GM23338 (cell line): ENCODE measurements at regions not wholly inside any gene's neighbourhood (a gene's known extent, or its start where the extent isn't known, plus 50 kb on each side); places are given as distances from the start of the nearest gene placed in this dataset.

ENCODE experiments used
- ETS1 ChIP-seq: IDR thresholded peaks from 2 replicates; pipeline ENCODE4 v1.6.1; 2016; ENCODE audit warnings: antibody characterized with exemption
- EZH2 ChIP-seq: fragments of 200-600 bp; sonication (generic); IDR thresholded peaks from one replicate; pipeline ENCODE4 v1.8.0; 2017; ENCODE audit warnings: antibody characterized with exemption, mild to moderate bottlenecking, low read depth; ENCODE audit not compliant: unreplicated experiment
- EZH2phosphoT487 ChIP-seq: fragments of 200-600 bp; sonication (generic); IDR thresholded peaks from one replicate; pipeline ENCODE4 v1.8.1; 2018; ENCODE audit warnings: antibody characterized with exemption; ENCODE audit not compliant: unreplicated experiment
- ZNF331 ChIP-seq: fragments of 250-450 bp; sonication (Bioruptor Pico); IDR thresholded peaks from 2 replicates; pipeline ENCODE4 v1.5.0; 2020; ENCODE audit warnings: low read depth, mild to moderate bottlenecking, moderate library complexity
- TF ChIP-seq, protein P1 (sequence below), 2 experiments: fragments of 200-600 bp in 1 of 2; sonication (generic) in 1 of 2; conservative IDR thresholded peaks; 2 replicates each; pipeline versions ENCODE4 v1.5.1 to v1.6.1; 2016 to 2017; ENCODE audit warnings: antibody characterized with exemption in 2 of 2, low read depth in 2 of 2, mild to moderate bottlenecking in 2 of 2, moderate library complexity in 1 of 2

- TF ChIP-seq, protein P1, sequence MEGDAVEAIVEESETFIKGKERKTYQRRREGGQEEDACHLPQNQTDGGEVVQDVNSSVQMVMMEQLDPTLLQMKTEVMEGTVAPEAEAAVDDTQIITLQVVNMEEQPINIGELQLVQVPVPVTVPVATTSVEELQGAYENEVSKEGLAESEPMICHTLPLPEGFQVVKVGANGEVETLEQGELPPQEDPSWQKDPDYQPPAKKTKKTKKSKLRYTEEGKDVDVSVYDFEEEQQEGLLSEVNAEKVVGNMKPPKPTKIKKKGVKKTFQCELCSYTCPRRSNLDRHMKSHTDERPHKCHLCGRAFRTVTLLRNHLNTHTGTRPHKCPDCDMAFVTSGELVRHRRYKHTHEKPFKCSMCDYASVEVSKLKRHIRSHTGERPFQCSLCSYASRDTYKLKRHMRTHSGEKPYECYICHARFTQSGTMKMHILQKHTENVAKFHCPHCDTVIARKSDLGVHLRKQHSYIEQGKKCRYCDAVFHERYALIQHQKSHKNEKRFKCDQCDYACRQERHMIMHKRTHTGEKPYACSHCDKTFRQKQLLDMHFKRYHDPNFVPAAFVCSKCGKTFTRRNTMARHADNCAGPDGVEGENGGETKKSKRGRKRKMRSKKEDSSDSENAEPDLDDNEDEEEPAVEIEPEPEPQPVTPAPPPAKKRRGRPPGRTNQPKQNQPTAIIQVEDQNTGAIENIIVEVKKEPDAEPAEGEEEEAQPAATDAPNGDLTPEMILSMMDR (conservative IDR thresholded peaks at IDR 0.05; ENCODE audit: low read depth in 2 of 2) = no peak
- TF ChIP-seq EZH2 = no peak
- TF ChIP-seq ZNF331 (CRISPR knock-in tag) = no peak
- TF ChIP-seq EZH2phosphoT487 = no peak
- no peak for TF ChIP-seq ETS1
These were observed 172.2 kb upstream of the SGCD start for GRCh38 chr5:156154757-156155156.
